GM12878 (cell line): ENCODE measurements at regions not wholly inside any gene's neighbourhood (a gene's known extent, or its start where the extent isn't known, plus 50 kb on each side); places are given as distances from the start of the nearest gene placed in this dataset.

ENCODE experiments used
- ATAC-seq: fragments of 200-7000 bp; cut with Tn5 transposase; 3 replicates; pipeline ENCODE4 v1.9.1; 2020; ENCODE audit warnings: mild to moderate bottlenecking, moderate library complexity
- BruUV-seq: library from RNA; stranded (reverse); fragments of 400-500 nt; replicated peaks from 2 replicates; lab custom pipeline; 2021; lab: Mats Ljungman, UMichigan
- CTCF ChIA-PET: fragments of 300-600 bp; sonication (Branson Sonifier 250); formaldehyde crosslinking; extraction: SDS; loops from one replicate; lab custom pipeline; 2021; ENCODE audit warnings: inconsistent platforms; lab: Yijun Ruan, JAX
- POLR2A ChIA-PET: fragments of 350-600 bp; formaldehyde crosslinking; extraction: SDS; loops from one replicate; lab custom pipeline; 2021; ENCODE audit warnings: inconsistent platforms; lab: Charles Lee
- RAD21 ChIA-PET: fragments of 300-600 bp; sonication (Branson Sonifier 250); formaldehyde crosslinking; loops from one replicate; lab custom pipeline; 2023; ENCODE audit warnings: antibody characterized with exemption; ENCODE audit not compliant: unreplicated experiment; lab: Charles Lee
- SMC1A ChIA-PET: fragments of 300-600 bp; sonication (Branson Sonifier 250); formaldehyde crosslinking; loops from one replicate; lab custom pipeline; 2023; ENCODE audit not compliant: unreplicated experiment, uncharacterized antibody; lab: Charles Lee
- DNase-seq: peaks from one replicate; pipeline ENCODE4 v3.0.0-alpha.2; 2011; ENCODE audit warnings: low read depth, low spot score
- FAIRE-seq: peaks from 3 replicates; lab custom pipeline; 2011; peaks lifted over from hg19 to GRCh38; lab: Jason Lieb, UNC
- H2AFZ ChIP-seq: 2 replicates; pipeline ENCODE4 v1.6.0; 2011; ENCODE audit warnings: low read depth, low read length, control low read depth; ENCODE audit not compliant: control insufficient read depth
- H3K27ac ChIP-seq: 2 replicates; pipeline ENCODE4 v1.5.1; 2011; ENCODE audit warnings: control low read depth; ENCODE audit not compliant: control insufficient read depth, insufficient read depth
- H3K27me3 ChIP-seq, 2 experiments: replicated peaks in 1 of 2; 2 replicates each; pipeline versions ENCODE4 v1.6.0 to v1.6.1; 2011; ENCODE audit warnings: low read length in 1 of 2; ENCODE audit not compliant: control insufficient read depth in 2 of 2, insufficient read depth in 2 of 2
- H3K36me3 ChIP-seq, 2 experiments: 2 replicates each; pipeline ENCODE4 v1.5.1; 2011; ENCODE audit warnings: low read length in 1 of 2; ENCODE audit not compliant: control insufficient read depth in 2 of 2, insufficient read depth in 2 of 2
- H3K4me1 ChIP-seq: 2 replicates; pipeline ENCODE4 v1.6.1; 2011; ENCODE audit warnings: mild to moderate bottlenecking, low read length, moderate library complexity, mixed read lengths; ENCODE audit not compliant: control insufficient read depth, insufficient read depth
- H3K4me2 ChIP-seq: 2 replicates; pipeline ENCODE4 v1.6.0; 2011; ENCODE audit warnings: control low read depth; ENCODE audit not compliant: control insufficient read depth, insufficient read depth
- H3K4me3 ChIP-seq: fragments of 200-600 bp; sonication (generic); 2 replicates; pipeline ENCODE4 v1.5.1; 2016
- H3K79me2 ChIP-seq: 2 replicates; pipeline ENCODE4 v1.6.0; 2011; ENCODE audit warnings: low read length; ENCODE audit not compliant: control insufficient read depth, insufficient read depth
- H3K9ac ChIP-seq: 2 replicates; pipeline ENCODE4 v1.8.0; 2011; ENCODE audit warnings: low read length, control low read depth, mixed read lengths; ENCODE audit not compliant: control insufficient read depth, insufficient read depth
- H3K9me3 ChIP-seq: replicated peaks from 3 replicates; pipeline ENCODE4 v1.5.1; 2011; ENCODE audit warnings: mild to moderate bottlenecking, low read length; ENCODE audit not compliant: control insufficient read depth, insufficient read depth
- H4K20me1 ChIP-seq: 2 replicates; pipeline ENCODE4 v1.6.0; 2011; ENCODE audit not compliant: control insufficient read depth, insufficient read depth
- CBX3 ChIP-seq: fragments of 200-600 bp; sonication (generic); IDR thresholded peaks from 2 replicates; pipeline ENCODE4 v1.6.1; 2016; ENCODE audit warnings: low read depth, borderline replicate concordance
- DPF2 ChIP-seq: fragments of 450-650 bp; IDR thresholded peaks from 2 replicates; pipeline ENCODE4 v1.6.1; 2017; ENCODE audit warnings: mild to moderate bottlenecking
- GABPA ChIP-seq: IDR thresholded peaks from 2 replicates; pipeline ENCODE4 v1.6.1; 2014; ENCODE audit warnings: antibody characterized with exemption, low read depth, mild to moderate bottlenecking, inconsistent platforms
- GATAD2B ChIP-seq: fragments of 450-650 bp; conservative IDR thresholded peaks from 2 replicates; pipeline ENCODE4 v1.6.1; 2017; ENCODE audit warnings: low read depth, mild to moderate bottlenecking, moderate library complexity
- HDAC2 ChIP-seq: fragments of 200-600 bp; sonication (generic); IDR thresholded peaks from 2 replicates; pipeline ENCODE4 v1.6.1; 2017
- MTA3 ChIP-seq: IDR thresholded peaks from 2 replicates; pipeline ENCODE4 v1.6.1; 2012; ENCODE audit warnings: low read length, inconsistent platforms, borderline replicate concordance
- NFIC ChIP-seq: IDR thresholded peaks from 2 replicates; pipeline ENCODE4 v1.6.1; 2012; ENCODE audit warnings: low read depth, mild to moderate bottlenecking, inconsistent platforms, low read length, moderate library complexity
- NFYB ChIP-seq: IDR thresholded peaks from 2 replicates; pipeline ENCODE4 v1.6.1; 2011; ENCODE audit warnings: low read depth, mild to moderate bottlenecking, low read length, improper control_type of control experiment, moderate library complexity; ENCODE audit not compliant: insufficient read depth
- ZNF207 ChIP-seq: fragments of 450-650 bp; IDR thresholded peaks from 2 replicates; pipeline ENCODE4 v1.6.1; 2014; ENCODE audit warnings: antibody characterized with exemption, mild to moderate bottlenecking, borderline replicate concordance
- WGBS: methylation state at CpG from one replicate; pipeline ENCODE4 v1.1.6; 2016; ENCODE audit warnings: low lambda C conversion rate; ENCODE audit not compliant: insufficient replicate concordance, insufficient coverage; ENCODE audit errors: missing lambda C conversion rate; 5-methylcytosine and 5-hydroxymethylcytosine counted together
- in situ Hi-C: fragments of 300-500 bp; cut with MboI; formaldehyde crosslinking; loops from 9 replicates; pipeline ENCODE4 v1.14.3; 2018; ENCODE audit warnings: mixed read lengths
- intact Hi-C: fragments of 100-400 bp; cut with micrococcal nuclease; formaldehyde crosslinking; loops from one replicate; pipeline ENCODE4 v1.14.2; 2022; ENCODE audit not compliant: unreplicated experiment
- TF ChIP-seq, protein P1 (sequence below): fragments of 450-650 bp; IDR thresholded peaks from 2 replicates; pipeline ENCODE4 v1.6.1; 2017; ENCODE audit warnings: mild to moderate bottlenecking, low read depth, inconsistent platforms; ENCODE audit not compliant: poor library complexity, severe bottlenecking
- TF ChIP-seq, protein P2 (sequence below): IDR thresholded peaks from 2 replicates; pipeline ENCODE4 v1.6.1; 2012; ENCODE audit warnings: mild to moderate bottlenecking, low read depth, low read length

DNA sequence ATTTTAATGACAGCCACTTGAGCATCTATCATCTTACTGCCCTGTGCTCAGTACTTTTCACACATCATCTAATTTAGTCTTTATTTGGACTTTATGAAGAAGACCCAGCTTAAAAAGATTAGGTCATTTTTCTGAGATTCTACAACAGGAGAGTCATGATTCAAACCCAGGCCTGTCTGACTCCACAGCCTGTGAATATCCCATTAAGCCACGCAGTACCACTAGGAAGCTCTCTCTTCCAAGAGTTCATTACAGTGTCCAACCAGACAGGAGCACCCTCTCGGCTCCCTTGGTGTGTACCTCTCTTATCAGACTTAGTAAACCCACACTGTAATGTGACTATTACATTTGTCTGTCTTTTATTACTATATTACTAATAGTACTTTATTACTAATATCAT is 332.8 kb downstream of the DHX15 start:
- no TSS peak for BruUV-seq
- POLR2A ChIA-PET: no interaction called here
- Histone ChIP-seq H3K4me2 (no peak overlapping the region), H3K27ac (no peak overlapping the region), H3K27me3 (no peaks in the 10 kb centered on the region), H3K9me3 (no peaks in the 10 kb centered on the region), H3K4me1 (no peaks in the 10 kb centered on the region), H3K36me3 (no peaks in the 10 kb centered on the region), H2AFZ (no peak overlapping the region), H3K4me3 (no peak overlapping the region), H3K9ac (no peak overlapping the region), H3K79me2 (no peaks in the 10 kb centered on the region), H4K20me1 (no peaks in the 10 kb centered on the region)
- DNase-seq (no peak), ATAC-seq (no peak), FAIRE-seq (no peak)
- TF ChIP-seq MTA3: no peak
- TF ChIP-seq CBX3: no peak
- no peak for TF ChIP-seq NFIC
- no peak for TF ChIP-seq NFYB
- TF ChIP-seq, protein P1, sequence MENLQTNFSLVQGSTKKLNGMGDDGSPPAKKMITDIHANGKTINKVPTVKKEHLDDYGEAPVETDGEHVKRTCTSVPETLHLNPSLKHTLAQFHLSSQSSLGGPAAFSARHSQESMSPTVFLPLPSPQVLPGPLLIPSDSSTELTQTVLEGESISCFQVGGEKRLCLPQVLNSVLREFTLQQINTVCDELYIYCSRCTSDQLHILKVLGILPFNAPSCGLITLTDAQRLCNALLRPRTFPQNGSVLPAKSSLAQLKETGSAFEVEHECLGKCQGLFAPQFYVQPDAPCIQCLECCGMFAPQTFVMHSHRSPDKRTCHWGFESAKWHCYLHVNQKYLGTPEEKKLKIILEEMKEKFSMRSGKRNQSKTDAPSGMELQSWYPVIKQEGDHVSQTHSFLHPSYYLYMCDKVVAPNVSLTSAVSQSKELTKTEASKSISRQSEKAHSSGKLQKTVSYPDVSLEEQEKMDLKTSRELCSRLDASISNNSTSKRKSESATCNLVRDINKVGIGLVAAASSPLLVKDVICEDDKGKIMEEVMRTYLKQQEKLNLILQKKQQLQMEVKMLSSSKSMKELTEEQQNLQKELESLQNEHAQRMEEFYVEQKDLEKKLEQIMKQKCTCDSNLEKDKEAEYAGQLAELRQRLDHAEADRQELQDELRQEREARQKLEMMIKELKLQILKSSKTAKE: no peak
- SMC1A ChIA-PET: no interaction called here
- RAD21 ChIA-PET: no interaction called here
- WGBS: 0% methylated on average over 2 of the region's 2 CpGs
- intact Hi-C loops: no loop called here
- CTCF ChIA-PET: no interaction called here
- in situ Hi-C loops: no loop called here

DNA sequence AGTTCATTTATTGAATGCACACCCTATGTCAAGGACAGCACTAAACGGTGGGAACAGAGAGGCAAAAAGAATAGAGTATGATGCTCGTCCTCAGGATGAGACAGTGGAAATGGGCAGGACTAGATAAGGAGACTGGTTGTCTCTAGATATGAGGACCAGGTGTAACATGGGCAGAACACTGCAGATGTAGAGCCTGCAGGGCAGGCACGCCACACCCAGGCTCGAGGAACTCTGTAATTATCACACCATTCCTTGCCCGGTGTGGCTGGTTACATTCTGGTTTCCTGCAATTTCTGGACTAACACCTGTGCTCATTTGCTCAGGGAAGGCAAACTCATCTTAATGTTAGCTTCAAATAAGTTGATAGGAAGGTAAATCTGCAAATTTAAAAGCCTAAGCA is 334.4 kb downstream of the DHX15 start:
- CTCF ChIA-PET: no interaction called here
- WGBS: 0% methylated on average over 5 of the region's 5 CpGs
- Histone ChIP-seq H3K4me3 (no peak overlapping the region), H3K9me3 (no peaks in the 10 kb centered on the region), H3K27ac (no peak overlapping the region), H3K36me3 (no peaks in the 10 kb centered on the region), H3K4me1 (no peaks in the 10 kb centered on the region), H4K20me1 (no peaks in the 10 kb centered on the region), H3K4me2 (no peak overlapping the region), H3K79me2 (no peaks in the 10 kb centered on the region), H3K9ac (no peak overlapping the region), H2AFZ (no peak overlapping the region), H3K27me3 (no peaks in the 10 kb centered on the region)
- FAIRE-seq (no peak), ATAC-seq (no peak), DNase-seq (no peak)
- POLR2A ChIA-PET: no interaction called here
- in situ Hi-C loops: no loop called here
- intact Hi-C loops: no loop called here
- no TSS peak for BruUV-seq
- SMC1A ChIA-PET: no interaction called here
- RAD21 ChIA-PET: no interaction called here
- TF ChIP-seq HDAC2 (no peak), GABPA (no peak), ZNF207 (no peak), GATAD2B (no peak), DPF2 (no peak), CBX3 (no peak)
- TF ChIP-seq, protein P2, sequence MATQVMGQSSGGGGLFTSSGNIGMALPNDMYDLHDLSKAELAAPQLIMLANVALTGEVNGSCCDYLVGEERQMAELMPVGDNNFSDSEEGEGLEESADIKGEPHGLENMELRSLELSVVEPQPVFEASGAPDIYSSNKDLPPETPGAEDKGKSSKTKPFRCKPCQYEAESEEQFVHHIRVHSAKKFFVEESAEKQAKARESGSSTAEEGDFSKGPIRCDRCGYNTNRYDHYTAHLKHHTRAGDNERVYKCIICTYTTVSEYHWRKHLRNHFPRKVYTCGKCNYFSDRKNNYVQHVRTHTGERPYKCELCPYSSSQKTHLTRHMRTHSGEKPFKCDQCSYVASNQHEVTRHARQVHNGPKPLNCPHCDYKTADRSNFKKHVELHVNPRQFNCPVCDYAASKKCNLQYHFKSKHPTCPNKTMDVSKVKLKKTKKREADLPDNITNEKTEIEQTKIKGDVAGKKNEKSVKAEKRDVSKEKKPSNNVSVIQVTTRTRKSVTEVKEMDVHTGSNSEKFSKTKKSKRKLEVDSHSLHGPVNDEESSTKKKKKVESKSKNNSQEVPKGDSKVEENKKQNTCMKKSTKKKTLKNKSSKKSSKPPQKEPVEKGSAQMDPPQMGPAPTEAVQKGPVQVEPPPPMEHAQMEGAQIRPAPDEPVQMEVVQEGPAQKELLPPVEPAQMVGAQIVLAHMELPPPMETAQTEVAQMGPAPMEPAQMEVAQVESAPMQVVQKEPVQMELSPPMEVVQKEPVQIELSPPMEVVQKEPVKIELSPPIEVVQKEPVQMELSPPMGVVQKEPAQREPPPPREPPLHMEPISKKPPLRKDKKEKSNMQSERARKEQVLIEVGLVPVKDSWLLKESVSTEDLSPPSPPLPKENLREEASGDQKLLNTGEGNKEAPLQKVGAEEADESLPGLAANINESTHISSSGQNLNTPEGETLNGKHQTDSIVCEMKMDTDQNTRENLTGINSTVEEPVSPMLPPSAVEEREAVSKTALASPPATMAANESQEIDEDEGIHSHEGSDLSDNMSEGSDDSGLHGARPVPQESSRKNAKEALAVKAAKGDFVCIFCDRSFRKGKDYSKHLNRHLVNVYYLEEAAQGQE: no peak
